H1 (cell line): ENCODE measurements at regions not wholly inside any gene's neighbourhood (a gene's known extent, or its start where the extent isn't known, plus 50 kb on each side); places are given as distances from the start of the nearest gene placed in this dataset.

Source experiments
- CTCF ChIA-PET: fragments of 300-600 bp; sonication (Branson Sonifier 250); formaldehyde crosslinking; loops from one replicate; lab custom pipeline; 2021; ENCODE audit not compliant: partially characterized antibody; lab: Charles Lee
- POLR2A ChIA-PET: fragments of 300-600 bp; sonication (Branson Sonifier 250); formaldehyde crosslinking; loops from one replicate; lab custom pipeline; 2021; ENCODE audit warnings: inconsistent platforms; ENCODE audit not compliant: partially characterized antibody; lab: Charles Lee
- DNase-seq, 2 experiments: peaks; one replicate each; pipeline versions ENCODE4 v3.0.0 to v3.0.0-alpha.2; 2010 to 2022; ENCODE audit warnings: low spot score in 2 of 2, low read depth in 1 of 2, mixed read lengths in 1 of 2
- FAIRE-seq: peaks from 2 replicates; lab custom pipeline; 2011; peaks lifted over from hg19 to GRCh38; lab: Jason Lieb, UNC
- H2AFZ ChIP-seq: 2 replicates; pipeline ENCODE4 v1.8.1; 2012; ENCODE audit warnings: low read length, inconsistent platforms
- H2AK5ac ChIP-seq: 2 replicates; pipeline ENCODE4 v1.6.1; 2013; ENCODE audit warnings: low read depth, low read length
- H2BK120ac ChIP-seq: replicated peaks from 2 replicates; pipeline ENCODE3; 2013; ENCODE audit warnings: low read depth, low read length, inconsistent platforms
- H2BK12ac ChIP-seq: 2 replicates; pipeline ENCODE4 v1.6.1; 2013; ENCODE audit warnings: low read depth, low read length
- H2BK15ac ChIP-seq: 2 replicates; pipeline ENCODE4 v1.6.1; 2013; ENCODE audit warnings: low read length
- H2BK20ac ChIP-seq: 2 replicates; pipeline ENCODE4 v1.6.1; 2013; ENCODE audit warnings: low read length
- H2BK5ac ChIP-seq: 2 replicates; pipeline ENCODE4 v1.6.1; 2013; ENCODE audit warnings: low read depth, low read length
- H3K14ac ChIP-seq: 2 replicates; pipeline ENCODE4 v1.6.1; 2013; ENCODE audit warnings: inconsistent platforms; ENCODE audit not compliant: insufficient read length
- H3K18ac ChIP-seq: 2 replicates; pipeline ENCODE4 v1.6.1; 2013; ENCODE audit warnings: low read length; ENCODE audit errors: extremely low read depth
- H3K23ac ChIP-seq: 2 replicates; pipeline ENCODE4 v1.6.1; 2013; ENCODE audit warnings: inconsistent platforms; ENCODE audit not compliant: insufficient read length
- H3K23me2 ChIP-seq: 2 replicates; pipeline ENCODE4 v1.6.1; 2013; ENCODE audit warnings: low read depth, low read length
- H3K27ac ChIP-seq: 2 replicates; pipeline ENCODE4 v1.6.1; 2011; ENCODE audit warnings: low read depth, low read length, inconsistent platforms
- H3K27me3 ChIP-seq, 4 experiments: replicated peaks in 1 of 4; 1 replicate in 1 of 4; 2 replicates in 3 of 4; pipeline versions ENCODE4 v1.6.1 to v1.8.1; 2011 to 2013; ENCODE audit warnings: low read length in 3 of 4, mild to moderate bottlenecking in 3 of 4, inconsistent platforms in 2 of 4, mixed read lengths in 2 of 4, moderate library complexity in 1 of 4; ENCODE audit not compliant: control insufficient read depth in 3 of 4, insufficient read depth in 3 of 4; ENCODE audit errors: extremely low read depth in 1 of 4
- H3K36me3 ChIP-seq, 4 experiments: 2 replicates each; pipeline versions ENCODE4 v1.6.1 to v1.8.1; 2011 to 2013; ENCODE audit warnings: mild to moderate bottlenecking in 4 of 4, low read length in 3 of 4, moderate library complexity in 2 of 4, control low read depth in 1 of 4, inconsistent platforms in 1 of 4; ENCODE audit not compliant: insufficient read depth in 4 of 4, control insufficient read depth in 2 of 4
- H3K4ac ChIP-seq: replicated peaks from 2 replicates; pipeline ENCODE3; 2013; ENCODE audit warnings: low read length, low read depth, mixed read lengths, inconsistent platforms; ENCODE audit not compliant: insufficient read length
- H3K4me1 ChIP-seq, 4 experiments: replicated peaks in 1 of 4; 1 replicate in 1 of 4; 2 replicates in 3 of 4; pipeline versions ENCODE4 v1.6.1 to v1.8.1; 2011 to 2013; ENCODE audit warnings: low read length in 3 of 4, inconsistent platforms in 2 of 4, mixed read lengths in 1 of 4; ENCODE audit not compliant: insufficient read depth in 4 of 4, control insufficient read depth in 3 of 4
- H3K4me2 ChIP-seq, 2 experiments: 2 replicates each; pipeline versions ENCODE4 v1.6.1 to v1.8.1; 2011 to 2013; ENCODE audit warnings: low read depth in 2 of 2, low read length in 2 of 2, control low read depth in 1 of 2, inconsistent platforms in 1 of 2, mild to moderate bottlenecking in 1 of 2; ENCODE audit not compliant: insufficient read depth in 1 of 2
- H3K4me3 ChIP-seq, 4 experiments: fragments of 200-600, 300-600 bp in 1 of 4; sonication (generic), shearing (Covaris generic), sonication (Bioruptor Twin) in 1 of 4; 2 replicates each; pipeline versions ENCODE4 v1.5.1 to v1.8.1; 2011 to 2016; ENCODE audit warnings: low read length in 4 of 4, low read depth in 3 of 4, control low read depth in 2 of 4, inconsistent platforms in 2 of 4, mild to moderate bottlenecking in 2 of 4, mixed read lengths in 1 of 4, moderate library complexity in 1 of 4; ENCODE audit not compliant: insufficient read depth in 2 of 4; ENCODE audit errors: extremely low read depth in 1 of 4
- H3K56ac ChIP-seq: replicated peaks from 2 replicates; pipeline ENCODE3; 2013; ENCODE audit warnings: low read depth, mild to moderate bottlenecking, mixed read lengths, low read length, inconsistent platforms; ENCODE audit not compliant: insufficient read length
- H3K79me1 ChIP-seq: 2 replicates; pipeline ENCODE4 v1.6.1; 2013; ENCODE audit warnings: low read depth, low read length, control low read depth
- H3K79me2 ChIP-seq, 2 experiments: 2 replicates each; pipeline versions ENCODE4 v1.6.1 to v1.8.1; 2012 to 2013; ENCODE audit warnings: low read length in 2 of 2, mild to moderate bottlenecking in 2 of 2, inconsistent platforms in 1 of 2; ENCODE audit not compliant: insufficient read depth in 2 of 2, control insufficient read depth in 1 of 2
- H3K9ac ChIP-seq, 4 experiments: replicated peaks in 1 of 4; 1 replicate in 1 of 4; 2 replicates in 3 of 4; pipeline versions ENCODE4 v1.6.1 to v1.8.1; 2011 to 2013; ENCODE audit warnings: low read depth in 3 of 4, low read length in 3 of 4, control low read depth in 2 of 4, mild to moderate bottlenecking in 2 of 4, moderate library complexity in 2 of 4, inconsistent platforms in 1 of 4; ENCODE audit errors: extremely low read depth in 1 of 4
- H3K9me3 ChIP-seq, 2 experiments: 2 replicates each; pipeline versions ENCODE4 v1.6.1 to v1.8.1; 2012 to 2013; ENCODE audit warnings: mild to moderate bottlenecking in 2 of 2, moderate library complexity in 2 of 2, control low read depth in 1 of 2, inconsistent platforms in 1 of 2, low read depth in 1 of 2, low read length in 1 of 2, mixed read lengths in 1 of 2; ENCODE audit not compliant: insufficient read depth in 2 of 2
- H4K20me1 ChIP-seq, 2 experiments: replicated peaks in 1 of 2; 2 replicates each; pipeline versions ENCODE3 to v1.8.1; 2011 to 2013; ENCODE audit warnings: inconsistent platforms in 2 of 2, low read length in 2 of 2, mild to moderate bottlenecking in 1 of 2; ENCODE audit not compliant: insufficient read depth in 2 of 2, control insufficient read depth in 1 of 2
- H4K5ac ChIP-seq: 2 replicates; pipeline ENCODE4 v1.6.1; 2013; ENCODE audit warnings: low read length, low read depth, mixed read lengths, inconsistent platforms; ENCODE audit not compliant: insufficient read length
- H4K8ac ChIP-seq: 2 replicates; pipeline ENCODE4 v1.8.0; 2013; ENCODE audit warnings: mild to moderate bottlenecking, moderate library complexity, low read length, inconsistent platforms; ENCODE audit not compliant: insufficient read depth; ENCODE audit errors: extremely low read depth
- H4K91ac ChIP-seq: replicated peaks from 2 replicates; pipeline ENCODE3; 2013; ENCODE audit warnings: low read length, mixed read lengths, inconsistent platforms; ENCODE audit not compliant: insufficient read length
- ASH2L ChIP-seq: fragments of 200-600, 300-600 bp; sonication (generic); IDR thresholded peaks from one replicate; pipeline ENCODE4 v1.7.1; 2017; ENCODE audit warnings: low read length
- BACH1 ChIP-seq: IDR thresholded peaks from 2 replicates; pipeline ENCODE4 v1.6.1; 2012; ENCODE audit warnings: low read length, improper control_type of control experiment
- CBX5 ChIP-seq: fragments of 300-800, 300-1000 bp; sonication (generic); IDR thresholded peaks from 2 replicates; pipeline ENCODE4 v1.7.1; 2016; ENCODE audit warnings: antibody characterized with exemption, low read length, low read depth
- CHD2 ChIP-seq: IDR thresholded peaks from 2 replicates; pipeline ENCODE4 v1.6.1; 2012; ENCODE audit warnings: low read length, improper control_type of control experiment
- CREB1 ChIP-seq: IDR thresholded peaks from 2 replicates; pipeline ENCODE4 v1.6.1; 2012; ENCODE audit warnings: inconsistent platforms
- EGR1 ChIP-seq: IDR thresholded peaks from 2 replicates; pipeline ENCODE4 v1.6.1; 2011; ENCODE audit warnings: low read depth, low read length, borderline replicate concordance
- KDM4A ChIP-seq: IDR thresholded peaks from one replicate; pipeline ENCODE4 v1.7.1; 2012; ENCODE audit warnings: low read depth, mild to moderate bottlenecking, moderate library complexity, low read length, inconsistent platforms; ENCODE audit not compliant: severe bottlenecking
- SIN3A ChIP-seq, 2 experiments: IDR thresholded peaks in 1 of 2; conservative IDR thresholded peaks in 1 of 2; 2 replicates each; pipeline ENCODE4 v1.6.1; 2011 to 2012; ENCODE audit warnings: low read length in 2 of 2, improper control_type of control experiment in 1 of 2, low read depth in 1 of 2, mild to moderate bottlenecking in 1 of 2
- SIX5 ChIP-seq: IDR thresholded peaks from 2 replicates; pipeline ENCODE4 v1.6.1; 2011; ENCODE audit warnings: mild to moderate bottlenecking, low read depth, low read length
- SP2 ChIP-seq: IDR thresholded peaks from 2 replicates; pipeline ENCODE4 v1.6.1; 2012; ENCODE audit warnings: mild to moderate bottlenecking, low read length, inconsistent platforms
- SUZ12 ChIP-seq: fragments of 200-600 bp; sonication (generic); IDR thresholded peaks from 2 replicates; pipeline ENCODE4 v1.6.1; 2012; ENCODE audit warnings: mild to moderate bottlenecking, inconsistent platforms, low read length, moderate library complexity, mixed read lengths
- WGBS, 2 experiments: shearing (Covaris generic) in 1 of 2; methylation state at CpG; one replicate each; pipeline versions ENCODE4 v1.1.6 to v1.1.7; 2013 to 2015; ENCODE audit warnings: low lambda C conversion rate in 2 of 2, mixed read lengths in 2 of 2, inconsistent platforms in 1 of 2, low coverage in 1 of 2, missing lambda C conversion rate in 1 of 2; ENCODE audit not compliant: insufficient replicate concordance in 2 of 2, insufficient coverage in 1 of 2, insufficient read length in 1 of 2; ENCODE audit errors: extremely low coverage in 1 of 2, missing lambda C conversion rate in 1 of 2; 5-methylcytosine and 5-hydroxymethylcytosine counted together

DNA sequence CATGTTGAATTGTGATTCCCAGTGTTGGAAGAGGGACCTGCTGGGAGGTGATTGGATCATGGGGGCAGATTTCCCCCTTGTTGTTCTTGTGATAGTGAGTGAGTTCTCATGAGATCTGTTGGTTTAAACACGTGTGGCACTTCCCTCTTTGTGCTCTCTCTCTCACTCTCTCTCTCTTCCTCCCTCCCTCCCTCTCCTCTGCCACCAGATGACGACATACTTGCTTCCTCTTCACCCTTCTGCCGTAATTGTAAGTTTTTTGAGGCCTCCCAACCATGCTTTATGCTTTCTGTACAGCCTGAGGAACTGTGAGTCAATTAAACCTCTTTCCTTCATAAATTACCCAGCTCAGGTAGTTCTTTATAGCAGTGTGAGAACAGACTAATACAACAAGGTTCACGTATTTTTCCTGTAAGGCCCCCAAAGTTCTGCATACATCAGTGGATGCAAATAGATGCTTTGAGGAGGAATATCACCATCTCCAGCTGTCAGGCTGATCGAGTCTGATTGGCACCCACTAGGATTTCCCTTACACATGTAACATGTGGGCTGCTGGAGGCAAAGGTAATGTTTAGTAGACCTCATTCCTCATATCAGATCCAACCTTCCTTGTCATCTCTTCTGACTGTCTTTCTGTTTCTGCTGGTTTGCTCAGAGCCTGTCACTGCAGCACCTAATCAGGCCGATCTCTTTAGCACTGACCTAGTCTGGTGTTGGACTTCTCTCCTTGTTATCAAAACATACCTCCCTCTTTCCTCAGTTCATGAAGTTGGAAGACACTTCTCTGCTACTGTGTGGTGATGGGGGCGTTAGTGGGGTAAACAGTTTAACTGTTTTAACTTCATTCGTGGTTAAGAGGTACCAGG lies 54.3 kb upstream of the BACH2 start:
- CTCF ChIA-PET: interaction anchor here (0.9 to 3.9 kb wide), 2 partner anchors 12 to 42 kb away, joined by 3 to 15 read pairs; no protein-coding TSS in a partner anchor
- H3K27ac ChIP-seq: no peak overlapping the region
- H2BK20ac ChIP-seq: no peak overlapping the region
- no peak overlapping the region for H3K18ac ChIP-seq
- no peaks in the 10 kb centered on the region for H3K23me2 ChIP-seq
- peak overlapping the region; percentile 92 for H2AFZ ChIP-seq
- H3K56ac ChIP-seq: no peak overlapping the region
- DNase-seq (no peak), FAIRE-seq (no peak)
- H3K27me3 ChIP-seq: peaks cover 0 to 2% (median 0%) of the 10 kb centered on the region in 4 experiments; a peak in 1 of 7 replicates
- H4K8ac ChIP-seq: no peak overlapping the region
- peaks cover 0 to under 1% (median 0%) of the 10 kb centered on the region in 4 experiments; a peak in 2 of 7 replicates for H3K4me1 ChIP-seq
- no peak overlapping the region for H2AK5ac ChIP-seq
- no peaks in the 10 kb centered on the region for H3K79me2 ChIP-seq
- H2BK120ac ChIP-seq: no peak overlapping the region
- no peak overlapping the region for H3K9ac ChIP-seq
- no peak overlapping the region; the same call in 1 of the 2 replicates for H2BK12ac ChIP-seq
- no peak overlapping the region for H2BK5ac ChIP-seq
- H3K4me2 ChIP-seq: no peak overlapping the region
- no peak overlapping the region for H3K4me3 ChIP-seq
- 73% methylated on average over 7 of the region's 8 CpGs; no CpG with 5 or more reads in 1 of the 2 experiments for WGBS, 2 experiments
- no peak overlapping the region for H4K91ac ChIP-seq
- POLR2A ChIA-PET: interaction anchor here (1.4 kb wide), 1 partner anchor 10 kb away, joined by 4 read pairs; no protein-coding TSS in a partner anchor
- no peak overlapping the region for H3K14ac ChIP-seq
- H3K36me3 ChIP-seq: no peaks in the 10 kb centered on the region
- H2BK15ac ChIP-seq: no peak overlapping the region
- no peaks in the 10 kb centered on the region for H3K79me1 ChIP-seq
- H3K23ac ChIP-seq: no peak overlapping the region
- H3K9me3 ChIP-seq: no peaks in the 10 kb centered on the region
- no peaks in the 10 kb centered on the region for H4K20me1 ChIP-seq
- H4K5ac ChIP-seq: no peak overlapping the region
- no peak overlapping the region for H3K4ac ChIP-seq
- no peak for TF ChIP-seq CHD2
- TF ChIP-seq KDM4A: no peak
- no peak for TF ChIP-seq ASH2L
- no peak for TF ChIP-seq CREB1
- no peak for TF ChIP-seq EGR1
- no peak for TF ChIP-seq SIN3A (conservative IDR thresholded peaks at IDR 0.05 in 1 of 2, IDR thresholded peaks at IDR 0.05 in 1 of 2; ENCODE audit: low read depth in 1 of 2, low read length in 2 of 2)
- no peak for TF ChIP-seq CBX5
- no peak for TF ChIP-seq SIX5
- TF ChIP-seq BACH1: no peak
- TF ChIP-seq SUZ12: no peak
- TF ChIP-seq SP2: no peak
